K562 (cell line): ENCODE measurements at regions not wholly inside any gene's neighbourhood (a gene's known extent, or its start where the extent isn't known, plus 50 kb on each side); places are given as distances from the start of the nearest gene placed in this dataset.

Experiments
- CTCF ChIP-seq, 3 experiments: IDR thresholded peaks in 2 of 3; conservative IDR thresholded peaks in 1 of 3; 2 replicates each; pipeline ENCODE4 v1.5.1; 2011 to 2012; ENCODE audit warnings: low read length in 3 of 3, mild to moderate bottlenecking in 3 of 3, control low read depth in 2 of 3, improper control_type of control experiment in 1 of 3, inconsistent platforms in 1 of 3, low read depth in 1 of 3, mixed read lengths in 1 of 3, moderate library complexity in 1 of 3; ENCODE audit not compliant: insufficient read depth in 2 of 3
- ETV6 ChIP-seq, 3 experiments: fragments of 150-350 bp in 1 of 3; sonication (generic) in 1 of 3; formaldehyde crosslinking in 1 of 3; IDR thresholded peaks; 2 replicates each; pipeline versions ENCODE4 v1.6.1 to v1.8.0; 2014 to 2022; ENCODE audit warnings: borderline replicate concordance in 2 of 3, low read depth in 2 of 3, antibody characterized with exemption in 1 of 3, low read length in 1 of 3, mild to moderate bottlenecking in 1 of 3, missing genetic modification reagents in 1 of 3
- GATAD2B ChIP-seq: fragments of 450-650 bp; IDR thresholded peaks from 2 replicates; pipeline ENCODE4 v1.6.1; 2017; ENCODE audit warnings: mild to moderate bottlenecking, borderline replicate concordance
- NCOR1 ChIP-seq: fragments of 450-650 bp; IDR thresholded peaks from 2 replicates; pipeline ENCODE4 v1.6.1; 2016; ENCODE audit warnings: mild to moderate bottlenecking, moderate library complexity
- PHB2 ChIP-seq: fragments of 450-650 bp; IDR thresholded peaks from 2 replicates; pipeline ENCODE4 v1.6.1; 2017; ENCODE audit warnings: low read depth
- ZBTB11 ChIP-seq, 3 experiments: fragments of 200-800 bp in 1 of 3; fragments of 250-450 bp in 1 of 3; fragments of 450-650 bp in 1 of 3; sonication (Bioruptor Pico) in 1 of 3; sonication (Bioruptor generic) in 1 of 3; formaldehyde crosslinking in 1 of 3; IDR thresholded peaks; 2 replicates each; pipeline versions ENCODE4 v1.6.1 to v1.8.0; 2016 to 2022; ENCODE audit warnings: mild to moderate bottlenecking in 2 of 3, missing genetic modification characterization in 2 of 3, missing compliant biosample characterization in 1 of 3, moderate library complexity in 1 of 3

GRCh38 chr12:30213166-30213565, 429.4 kb upstream of the TMTC1 start:
- TF ChIP-seq CTCF (IDR thresholded peaks at IDR 0.05 in 2 of 3, conservative IDR thresholded peaks at IDR 0.05 in 1 of 3; ENCODE audit: insufficient read depth in 2 of 3, low read depth in 1 of 3, low read length in 3 of 3) (no peak), PHB2 (no peak), GATAD2B (no peak), ETV6 (IDR thresholded peaks at IDR 0.05; ENCODE audit: borderline replicate concordance in 1 of 2, low read depth in 2 of 2, low read length in 1 of 2) (no peak), ETV6 (CRISPR knock-in tag; IDR thresholded peaks at IDR 0.05; ENCODE audit: borderline replicate concordance) (no peak), NCOR1 (no peak), ZBTB11 (CRISPR knock-in tag; IDR thresholded peaks at IDR 0.05) (no peak)
